ENCODE measurements at regions not wholly inside any gene's neighbourhood (a gene's known extent, or its start where the extent isn't known, plus 50 kb on each side); places are given as distances from the start of the nearest gene placed in this dataset.

DNA sequence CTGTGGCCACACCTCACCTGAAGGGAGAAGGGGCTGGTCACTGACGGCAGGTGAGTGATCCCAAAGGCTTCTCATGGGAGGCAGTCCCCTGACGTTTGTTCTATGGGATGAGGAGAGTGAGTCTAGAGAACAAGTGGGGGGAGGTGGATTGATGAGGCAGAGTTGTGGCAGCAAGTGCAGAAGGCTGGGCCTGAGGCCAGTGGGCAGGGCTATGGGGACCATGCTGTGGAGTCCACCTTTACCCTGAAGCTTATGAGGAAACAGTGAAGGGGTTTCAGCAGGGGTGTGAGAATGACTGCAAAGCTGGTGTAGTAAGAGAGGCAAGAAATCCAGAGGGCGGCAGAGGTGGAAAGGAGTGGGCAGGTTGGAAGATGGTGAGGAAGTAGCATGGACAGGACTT, 96.9 kb upstream of the PFN2 start:
- no peaks in the 10 kb centered on the region for H3K27me3 ChIP-seq (ENCODE audit: control insufficient read depth in 1 of 2, insufficient read depth in 2 of 2, low read length in 2 of 2)
- ATAC-seq (ENCODE audit: poor library complexity): no peak
- intact Hi-C loops (cut with DNase I, micrococcal nuclease): no loop called here
- no peaks in the 10 kb centered on the region for H3K36me3 ChIP-seq (ENCODE audit: insufficient read depth, low read length)
- POLR2A ChIA-PET: no interaction called here
- no peaks in the 10 kb centered on the region for H3K4me1 ChIP-seq (ENCODE audit: insufficient read depth, low read length)
- no peak overlapping the region for H3K27ac Mint-ChIP-seq
- peaks cover 29% of the 10 kb centered on the region for H3K27me3 Mint-ChIP-seq
- H3K4me3 Mint-ChIP-seq: no peak overlapping the region
- H3K9me3 Mint-ChIP-seq: no peaks in the 10 kb centered on the region
- H3K27ac ChIP-seq (ENCODE audit: low read depth in 1 of 2, low read length in 2 of 2): no peak overlapping the region
- no peak for DNase-seq
- no peaks in the 10 kb centered on the region for H3K4me1 Mint-ChIP-seq (ENCODE audit: low read depth)
- H3K36me3 Mint-ChIP-seq (ENCODE audit: low read depth): no peaks in the 10 kb centered on the region
- no peaks in the 10 kb centered on the region for H3K9me3 ChIP-seq (ENCODE audit: control insufficient read depth in 1 of 2, insufficient read depth in 1 of 2, low read length in 2 of 2)
- CTCF ChIA-PET: no interaction called here
- H3K4me3 ChIP-seq (ENCODE audit: low read length): no peak overlapping the region
- TF ChIP-seq, protein P1, sequence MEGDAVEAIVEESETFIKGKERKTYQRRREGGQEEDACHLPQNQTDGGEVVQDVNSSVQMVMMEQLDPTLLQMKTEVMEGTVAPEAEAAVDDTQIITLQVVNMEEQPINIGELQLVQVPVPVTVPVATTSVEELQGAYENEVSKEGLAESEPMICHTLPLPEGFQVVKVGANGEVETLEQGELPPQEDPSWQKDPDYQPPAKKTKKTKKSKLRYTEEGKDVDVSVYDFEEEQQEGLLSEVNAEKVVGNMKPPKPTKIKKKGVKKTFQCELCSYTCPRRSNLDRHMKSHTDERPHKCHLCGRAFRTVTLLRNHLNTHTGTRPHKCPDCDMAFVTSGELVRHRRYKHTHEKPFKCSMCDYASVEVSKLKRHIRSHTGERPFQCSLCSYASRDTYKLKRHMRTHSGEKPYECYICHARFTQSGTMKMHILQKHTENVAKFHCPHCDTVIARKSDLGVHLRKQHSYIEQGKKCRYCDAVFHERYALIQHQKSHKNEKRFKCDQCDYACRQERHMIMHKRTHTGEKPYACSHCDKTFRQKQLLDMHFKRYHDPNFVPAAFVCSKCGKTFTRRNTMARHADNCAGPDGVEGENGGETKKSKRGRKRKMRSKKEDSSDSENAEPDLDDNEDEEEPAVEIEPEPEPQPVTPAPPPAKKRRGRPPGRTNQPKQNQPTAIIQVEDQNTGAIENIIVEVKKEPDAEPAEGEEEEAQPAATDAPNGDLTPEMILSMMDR (IDR thresholded peaks at IDR 0.05): no peak

DNA sequence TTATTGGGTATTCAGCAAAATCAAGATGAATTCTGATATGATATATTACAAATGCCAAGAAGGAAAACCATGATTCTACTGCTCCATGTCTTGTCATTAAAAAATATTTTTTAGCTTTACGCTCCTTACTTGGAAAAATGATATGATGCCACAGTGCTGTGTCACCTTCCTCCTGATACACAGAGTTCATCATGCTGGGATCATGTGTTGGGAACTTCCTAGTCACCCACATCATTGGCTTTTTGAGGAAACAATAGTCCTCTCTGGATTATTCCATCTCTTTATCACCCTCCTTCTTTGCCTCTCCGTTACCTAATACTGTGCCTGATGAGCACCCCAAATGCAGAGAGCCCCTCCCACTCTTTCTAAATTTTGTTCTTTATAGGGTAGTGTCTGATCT, 94.3 kb upstream of the PFN2 start:
- H3K36me3 ChIP-seq (ENCODE audit: insufficient read depth, low read length): no peaks in the 10 kb centered on the region
- no peaks in the 10 kb centered on the region for H3K36me3 Mint-ChIP-seq (ENCODE audit: low read depth)
- ChIA-PET POLR2A (no interaction called here), CTCF (interaction anchor here (0.9 kb wide), 1 partner anchor 37 kb away, joined by 3 read pairs; no protein-coding TSS in a partner anchor)
- no peak overlapping the region for H3K27ac Mint-ChIP-seq
- no peaks in the 10 kb centered on the region for H3K9me3 Mint-ChIP-seq
- H3K4me3 ChIP-seq (ENCODE audit: low read length): no peak overlapping the region
- peaks cover 24% of the 10 kb centered on the region for H3K27me3 Mint-ChIP-seq
- DNase-seq: no peak
- H3K4me1 Mint-ChIP-seq (ENCODE audit: low read depth): no peaks in the 10 kb centered on the region
- H3K4me1 ChIP-seq (ENCODE audit: insufficient read depth, low read length): no peaks in the 10 kb centered on the region
- no peaks in the 10 kb centered on the region for H3K27me3 ChIP-seq (ENCODE audit: control insufficient read depth in 1 of 2, insufficient read depth in 2 of 2, low read length in 2 of 2)
- no peak overlapping the region for H3K4me3 Mint-ChIP-seq
- TF ChIP-seq, protein P1 (IDR thresholded peaks at IDR 0.05): no peak
- intact Hi-C loops (cut with DNase I, micrococcal nuclease): no loop called here
- H3K9me3 ChIP-seq (ENCODE audit: control insufficient read depth in 1 of 2, insufficient read depth in 1 of 2, low read length in 2 of 2): no peaks in the 10 kb centered on the region
- H3K27ac ChIP-seq (ENCODE audit: low read depth in 1 of 2, low read length in 2 of 2): no peak overlapping the region
- ATAC-seq (ENCODE audit: poor library complexity): no peak

DNA sequence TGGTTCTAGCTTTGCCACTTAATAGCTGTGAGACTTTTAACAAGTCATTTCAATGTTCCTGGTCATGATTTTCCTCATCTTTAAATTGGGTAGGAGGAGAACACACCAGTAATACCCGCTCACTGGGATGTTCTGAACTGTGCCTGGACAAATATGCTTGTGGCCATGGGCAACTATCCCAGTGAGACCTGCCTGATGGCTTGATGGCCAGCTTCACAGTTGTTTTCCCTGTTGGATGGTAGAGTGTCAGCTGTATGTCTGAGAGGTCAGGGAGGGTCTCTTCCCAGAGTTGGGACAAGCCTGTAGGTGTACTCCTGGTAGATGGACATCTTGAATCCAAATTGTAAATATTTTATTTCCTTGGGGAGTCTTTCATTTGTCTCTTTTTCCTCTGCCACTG, 92.5 kb upstream of the PFN2 start:
- Histone ChIP-seq H3K4me3 (ENCODE audit: low read length) (no peak overlapping the region), H3K36me3 (ENCODE audit: insufficient read depth, low read length) (no peaks in the 10 kb centered on the region), H3K27me3 (ENCODE audit: control insufficient read depth in 1 of 2, insufficient read depth in 2 of 2, low read length in 2 of 2) (no peaks in the 10 kb centered on the region), H3K9me3 (ENCODE audit: control insufficient read depth in 1 of 2, insufficient read depth in 1 of 2, low read length in 2 of 2) (no peaks in the 10 kb centered on the region), H3K4me1 (ENCODE audit: insufficient read depth, low read length) (no peaks in the 10 kb centered on the region), H3K27ac (ENCODE audit: low read depth in 1 of 2, low read length in 2 of 2) (no peak overlapping the region)
- no peak overlapping the region for H3K4me3 Mint-ChIP-seq
- ChIA-PET CTCF (no interaction called here), POLR2A (no interaction called here)
- TF ChIP-seq, protein P1 (IDR thresholded peaks at IDR 0.05): no peak
- ATAC-seq (ENCODE audit: poor library complexity) (no peak), DNase-seq (no peak)
- H3K27ac Mint-ChIP-seq: no peak overlapping the region
- no peaks in the 10 kb centered on the region for H3K9me3 Mint-ChIP-seq
- intact Hi-C loops (cut with DNase I, micrococcal nuclease): no loop called here
- H3K36me3 Mint-ChIP-seq (ENCODE audit: low read depth): no peaks in the 10 kb centered on the region
- H3K27me3 Mint-ChIP-seq: peaks cover 20% of the 10 kb centered on the region
- H3K4me1 Mint-ChIP-seq (ENCODE audit: low read depth): no peaks in the 10 kb centered on the region
